H1 (cell line): ENCODE measurements at regions not wholly inside any gene's neighbourhood (a gene's known extent, or its start where the extent isn't known, plus 50 kb on each side); places are given as distances from the start of the nearest gene placed in this dataset.
A peak's percentile ranks its signal among the peaks of the same experiment; 100 is the strongest.

Source experiments
- CTCF ChIA-PET: fragments of 300-600 bp; sonication (Branson Sonifier 250); formaldehyde crosslinking; loops from one replicate; lab custom pipeline; 2021; ENCODE audit not compliant: partially characterized antibody; lab: Charles Lee
- POLR2A ChIA-PET: fragments of 300-600 bp; sonication (Branson Sonifier 250); formaldehyde crosslinking; loops from one replicate; lab custom pipeline; 2021; ENCODE audit warnings: inconsistent platforms; ENCODE audit not compliant: partially characterized antibody; lab: Charles Lee
- DNase-seq, 2 experiments: peaks; one replicate each; pipeline versions ENCODE4 v3.0.0 to v3.0.0-alpha.2; 2010 to 2022; ENCODE audit warnings: low spot score in 2 of 2, low read depth in 1 of 2, mixed read lengths in 1 of 2
- FAIRE-seq: peaks from 2 replicates; lab custom pipeline; 2011; peaks lifted over from hg19 to GRCh38; lab: Jason Lieb, UNC
- H2AFZ ChIP-seq: 2 replicates; pipeline ENCODE4 v1.8.1; 2012; ENCODE audit warnings: low read length, inconsistent platforms
- H2AK5ac ChIP-seq: 2 replicates; pipeline ENCODE4 v1.6.1; 2013; ENCODE audit warnings: low read depth, low read length
- H2BK120ac ChIP-seq: replicated peaks from 2 replicates; pipeline ENCODE3; 2013; ENCODE audit warnings: low read depth, low read length, inconsistent platforms
- H2BK12ac ChIP-seq: 2 replicates; pipeline ENCODE4 v1.6.1; 2013; ENCODE audit warnings: low read depth, low read length
- H2BK15ac ChIP-seq: 2 replicates; pipeline ENCODE4 v1.6.1; 2013; ENCODE audit warnings: low read length
- H2BK20ac ChIP-seq: 2 replicates; pipeline ENCODE4 v1.6.1; 2013; ENCODE audit warnings: low read length
- H2BK5ac ChIP-seq: 2 replicates; pipeline ENCODE4 v1.6.1; 2013; ENCODE audit warnings: low read depth, low read length
- H3K14ac ChIP-seq: 2 replicates; pipeline ENCODE4 v1.6.1; 2013; ENCODE audit warnings: inconsistent platforms; ENCODE audit not compliant: insufficient read length
- H3K18ac ChIP-seq: 2 replicates; pipeline ENCODE4 v1.6.1; 2013; ENCODE audit warnings: low read length; ENCODE audit errors: extremely low read depth
- H3K23ac ChIP-seq: 2 replicates; pipeline ENCODE4 v1.6.1; 2013; ENCODE audit warnings: inconsistent platforms; ENCODE audit not compliant: insufficient read length
- H3K23me2 ChIP-seq: 2 replicates; pipeline ENCODE4 v1.6.1; 2013; ENCODE audit warnings: low read depth, low read length
- H3K27ac ChIP-seq: 2 replicates; pipeline ENCODE4 v1.6.1; 2011; ENCODE audit warnings: low read depth, low read length, inconsistent platforms
- H3K27me3 ChIP-seq, 4 experiments: replicated peaks in 1 of 4; 1 replicate in 1 of 4; 2 replicates in 3 of 4; pipeline versions ENCODE4 v1.6.1 to v1.8.1; 2011 to 2013; ENCODE audit warnings: low read length in 3 of 4, mild to moderate bottlenecking in 3 of 4, inconsistent platforms in 2 of 4, mixed read lengths in 2 of 4, moderate library complexity in 1 of 4; ENCODE audit not compliant: control insufficient read depth in 3 of 4, insufficient read depth in 3 of 4; ENCODE audit errors: extremely low read depth in 1 of 4
- H3K36me3 ChIP-seq, 4 experiments: 2 replicates each; pipeline versions ENCODE4 v1.6.1 to v1.8.1; 2011 to 2013; ENCODE audit warnings: mild to moderate bottlenecking in 4 of 4, low read length in 3 of 4, moderate library complexity in 2 of 4, control low read depth in 1 of 4, inconsistent platforms in 1 of 4; ENCODE audit not compliant: insufficient read depth in 4 of 4, control insufficient read depth in 2 of 4
- H3K4ac ChIP-seq: replicated peaks from 2 replicates; pipeline ENCODE3; 2013; ENCODE audit warnings: low read length, low read depth, mixed read lengths, inconsistent platforms; ENCODE audit not compliant: insufficient read length
- H3K4me1 ChIP-seq, 4 experiments: replicated peaks in 1 of 4; 1 replicate in 1 of 4; 2 replicates in 3 of 4; pipeline versions ENCODE4 v1.6.1 to v1.8.1; 2011 to 2013; ENCODE audit warnings: low read length in 3 of 4, inconsistent platforms in 2 of 4, mixed read lengths in 1 of 4; ENCODE audit not compliant: insufficient read depth in 4 of 4, control insufficient read depth in 3 of 4
- H3K4me2 ChIP-seq, 2 experiments: 2 replicates each; pipeline versions ENCODE4 v1.6.1 to v1.8.1; 2011 to 2013; ENCODE audit warnings: low read depth in 2 of 2, low read length in 2 of 2, control low read depth in 1 of 2, inconsistent platforms in 1 of 2, mild to moderate bottlenecking in 1 of 2; ENCODE audit not compliant: insufficient read depth in 1 of 2
- H3K4me3 ChIP-seq, 4 experiments: fragments of 200-600, 300-600 bp in 1 of 4; sonication (generic), shearing (Covaris generic), sonication (Bioruptor Twin) in 1 of 4; 2 replicates each; pipeline versions ENCODE4 v1.5.1 to v1.8.1; 2011 to 2016; ENCODE audit warnings: low read length in 4 of 4, low read depth in 3 of 4, control low read depth in 2 of 4, inconsistent platforms in 2 of 4, mild to moderate bottlenecking in 2 of 4, mixed read lengths in 1 of 4, moderate library complexity in 1 of 4; ENCODE audit not compliant: insufficient read depth in 2 of 4; ENCODE audit errors: extremely low read depth in 1 of 4
- H3K56ac ChIP-seq: replicated peaks from 2 replicates; pipeline ENCODE3; 2013; ENCODE audit warnings: low read depth, mild to moderate bottlenecking, mixed read lengths, low read length, inconsistent platforms; ENCODE audit not compliant: insufficient read length
- H3K79me1 ChIP-seq: 2 replicates; pipeline ENCODE4 v1.6.1; 2013; ENCODE audit warnings: low read depth, low read length, control low read depth
- H3K79me2 ChIP-seq, 2 experiments: 2 replicates each; pipeline versions ENCODE4 v1.6.1 to v1.8.1; 2012 to 2013; ENCODE audit warnings: low read length in 2 of 2, mild to moderate bottlenecking in 2 of 2, inconsistent platforms in 1 of 2; ENCODE audit not compliant: insufficient read depth in 2 of 2, control insufficient read depth in 1 of 2
- H3K9ac ChIP-seq, 4 experiments: replicated peaks in 1 of 4; 1 replicate in 1 of 4; 2 replicates in 3 of 4; pipeline versions ENCODE4 v1.6.1 to v1.8.1; 2011 to 2013; ENCODE audit warnings: low read depth in 3 of 4, low read length in 3 of 4, control low read depth in 2 of 4, mild to moderate bottlenecking in 2 of 4, moderate library complexity in 2 of 4, inconsistent platforms in 1 of 4; ENCODE audit errors: extremely low read depth in 1 of 4
- H3K9me3 ChIP-seq, 2 experiments: 2 replicates each; pipeline versions ENCODE4 v1.6.1 to v1.8.1; 2012 to 2013; ENCODE audit warnings: mild to moderate bottlenecking in 2 of 2, moderate library complexity in 2 of 2, control low read depth in 1 of 2, inconsistent platforms in 1 of 2, low read depth in 1 of 2, low read length in 1 of 2, mixed read lengths in 1 of 2; ENCODE audit not compliant: insufficient read depth in 2 of 2
- H4K20me1 ChIP-seq, 2 experiments: replicated peaks in 1 of 2; 2 replicates each; pipeline versions ENCODE3 to v1.8.1; 2011 to 2013; ENCODE audit warnings: inconsistent platforms in 2 of 2, low read length in 2 of 2, mild to moderate bottlenecking in 1 of 2; ENCODE audit not compliant: insufficient read depth in 2 of 2, control insufficient read depth in 1 of 2
- H4K5ac ChIP-seq: 2 replicates; pipeline ENCODE4 v1.6.1; 2013; ENCODE audit warnings: low read length, low read depth, mixed read lengths, inconsistent platforms; ENCODE audit not compliant: insufficient read length
- H4K8ac ChIP-seq: 2 replicates; pipeline ENCODE4 v1.8.0; 2013; ENCODE audit warnings: mild to moderate bottlenecking, moderate library complexity, low read length, inconsistent platforms; ENCODE audit not compliant: insufficient read depth; ENCODE audit errors: extremely low read depth
- H4K91ac ChIP-seq: replicated peaks from 2 replicates; pipeline ENCODE3; 2013; ENCODE audit warnings: low read length, mixed read lengths, inconsistent platforms; ENCODE audit not compliant: insufficient read length
- JUN ChIP-seq: IDR thresholded peaks from 2 replicates; pipeline ENCODE4 v1.6.1; 2011; ENCODE audit warnings: low read depth, mild to moderate bottlenecking, improper control_type of control experiment, low read length
- NANOG ChIP-seq: IDR thresholded peaks from 2 replicates; pipeline ENCODE4 v1.6.1; 2011; ENCODE audit warnings: low read length, low read depth, mild to moderate bottlenecking, inconsistent platforms; ENCODE audit not compliant: insufficient read depth, poor library complexity, severe bottlenecking
- RAD21 ChIP-seq, 2 experiments: IDR thresholded peaks in 1 of 2; conservative IDR thresholded peaks in 1 of 2; 2 replicates each; pipeline ENCODE4 v1.6.1; 2011; ENCODE audit warnings: low read depth in 2 of 2, low read length in 2 of 2, improper control_type of control experiment in 1 of 2, inconsistent platforms in 1 of 2, mild to moderate bottlenecking in 1 of 2, moderate library complexity in 1 of 2
- WGBS, 2 experiments: shearing (Covaris generic) in 1 of 2; methylation state at CpG; one replicate each; pipeline versions ENCODE4 v1.1.6 to v1.1.7; 2013 to 2015; ENCODE audit warnings: low lambda C conversion rate in 2 of 2, mixed read lengths in 2 of 2, inconsistent platforms in 1 of 2, low coverage in 1 of 2, missing lambda C conversion rate in 1 of 2; ENCODE audit not compliant: insufficient replicate concordance in 2 of 2, insufficient coverage in 1 of 2, insufficient read length in 1 of 2; ENCODE audit errors: extremely low coverage in 1 of 2, missing lambda C conversion rate in 1 of 2; 5-methylcytosine and 5-hydroxymethylcytosine counted together
- TF ChIP-seq, protein P1 (sequence below), 3 experiments: IDR thresholded peaks; 1 replicate in 2 of 3; 2 replicates in 1 of 3; pipeline versions ENCODE4 v1.5.1 to v1.6.1; 2011; ENCODE audit warnings: low read length in 3 of 3, mild to moderate bottlenecking in 3 of 3, inconsistent platforms in 2 of 3, low read depth in 1 of 3, moderate library complexity in 1 of 3; ENCODE audit not compliant: insufficient read depth in 1 of 3; ENCODE audit errors: control extremely low read depth in 1 of 3

DNA sequence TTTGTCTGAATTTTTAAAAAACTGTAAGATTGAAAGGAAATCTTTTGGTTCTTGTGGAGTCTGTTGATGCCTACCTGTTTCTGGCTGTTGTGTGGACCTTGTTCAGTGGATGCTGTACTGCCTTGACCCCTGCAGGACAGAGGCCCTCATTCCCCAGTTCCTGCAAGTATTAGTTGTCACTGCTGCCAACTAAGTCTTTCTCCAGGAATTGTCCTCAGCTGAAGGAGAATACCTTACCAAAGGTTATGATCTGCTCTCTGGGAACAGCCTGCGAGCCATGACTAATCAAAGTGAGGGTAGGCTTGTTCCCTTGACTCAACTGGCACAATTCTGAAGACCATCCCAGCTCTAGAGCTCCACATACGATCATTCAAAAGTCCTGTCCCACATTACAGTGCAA lies 145.3 kb upstream of the FST start:
- Histone ChIP-seq H4K20me1 (no peaks in the 10 kb centered on the region), H3K36me3 (no peaks in the 10 kb centered on the region), H3K23ac (no peak overlapping the region), H4K5ac (no peak overlapping the region), H3K4me1 (no peaks in the 10 kb centered on the region), H3K79me2 (no peaks in the 10 kb centered on the region), H3K4me2 (no peak overlapping the region), H2BK15ac (no peak overlapping the region), H2BK12ac (no peak overlapping the region), H3K4ac (no peak overlapping the region), H3K23me2 (no peaks in the 10 kb centered on the region), H3K27ac (no peak overlapping the region), H3K56ac (no peak overlapping the region), H4K91ac (no peak overlapping the region), H4K8ac (no peak overlapping the region), H3K9me3 (no peaks in the 10 kb centered on the region), H3K18ac (no peak overlapping the region), H2BK120ac (no peak overlapping the region), H3K4me3 (no peak overlapping the region), H3K9ac (no peak overlapping the region), H2BK20ac (no peak overlapping the region), H3K14ac (no peak overlapping the region), H2AK5ac (no peak overlapping the region), H3K27me3 (no peaks in the 10 kb centered on the region), H2BK5ac (no peak overlapping the region), H3K79me1 (no peaks in the 10 kb centered on the region), H2AFZ (no peak overlapping the region)
- DNase-seq (no peak), FAIRE-seq (peak; percentile 84)
- ChIA-PET CTCF (interaction anchor here (1.0 to 2.8 kb wide), 8 partner anchors 11 to 168 kb away, joined by 3 to 11 read pairs (median 4); no protein-coding TSS in a partner anchor), POLR2A (no interaction called here)
- WGBS, 2 experiments = 83% methylated on average over 2 of the region's 2 CpGs; no CpG with 5 or more reads in 1 of the 2 experiments
- TF ChIP-seq, protein P1, sequence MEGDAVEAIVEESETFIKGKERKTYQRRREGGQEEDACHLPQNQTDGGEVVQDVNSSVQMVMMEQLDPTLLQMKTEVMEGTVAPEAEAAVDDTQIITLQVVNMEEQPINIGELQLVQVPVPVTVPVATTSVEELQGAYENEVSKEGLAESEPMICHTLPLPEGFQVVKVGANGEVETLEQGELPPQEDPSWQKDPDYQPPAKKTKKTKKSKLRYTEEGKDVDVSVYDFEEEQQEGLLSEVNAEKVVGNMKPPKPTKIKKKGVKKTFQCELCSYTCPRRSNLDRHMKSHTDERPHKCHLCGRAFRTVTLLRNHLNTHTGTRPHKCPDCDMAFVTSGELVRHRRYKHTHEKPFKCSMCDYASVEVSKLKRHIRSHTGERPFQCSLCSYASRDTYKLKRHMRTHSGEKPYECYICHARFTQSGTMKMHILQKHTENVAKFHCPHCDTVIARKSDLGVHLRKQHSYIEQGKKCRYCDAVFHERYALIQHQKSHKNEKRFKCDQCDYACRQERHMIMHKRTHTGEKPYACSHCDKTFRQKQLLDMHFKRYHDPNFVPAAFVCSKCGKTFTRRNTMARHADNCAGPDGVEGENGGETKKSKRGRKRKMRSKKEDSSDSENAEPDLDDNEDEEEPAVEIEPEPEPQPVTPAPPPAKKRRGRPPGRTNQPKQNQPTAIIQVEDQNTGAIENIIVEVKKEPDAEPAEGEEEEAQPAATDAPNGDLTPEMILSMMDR (IDR thresholded peaks at IDR 0.05; ENCODE audit: control extremely low read depth in 1 of 3, insufficient read depth in 1 of 3, low read depth in 1 of 3, low read length in 3 of 3) = peak; percentile 52 to 70 (median 54); a peak in 3 of 4 replicates
- TF ChIP-seq RAD21 (IDR thresholded peaks at IDR 0.05 in 1 of 2, conservative IDR thresholded peaks at IDR 0.05 in 1 of 2; ENCODE audit: low read depth in 2 of 2, low read length in 2 of 2) (peak; percentile 61 to 69), NANOG (no peak), JUN (no peak)
